HepG2 (cell line): ENCODE measurements at regions not wholly inside any gene's neighbourhood (a gene's known extent, or its start where the extent isn't known, plus 50 kb on each side); places are given as distances from the start of the nearest gene placed in this dataset.

Experiments
- ATAC-seq: fragments of 200-7000 bp; cut with Tn5 transposase; 3 replicates; pipeline ENCODE4 v1.9.1; 2020; ENCODE audit warnings: mild to moderate bottlenecking, moderate library complexity
- BruUV-seq: library from RNA; stranded (reverse); fragments of 400-500 nt; replicated peaks from 2 replicates; lab custom pipeline; 2021; lab: Mats Ljungman, UMichigan
- CTCF ChIA-PET: fragments of 300-600 bp; formaldehyde crosslinking; extraction: SDS; loops from one replicate; lab custom pipeline; 2021; ENCODE audit warnings: low total read pairs, inconsistent platforms, low intra/inter-chr PET ratio; lab: Yijun Ruan, JAX
- POLR2A ChIA-PET: fragments of 350-600 bp; sonication (Branson Sonifier 250); formaldehyde crosslinking; loops from one replicate; lab custom pipeline; 2020; ENCODE audit warnings: antibody characterized with exemption, inconsistent platforms; lab: Yijun Ruan, JAX
- DNase-seq: peaks from one replicate; pipeline ENCODE4 v3.0.0-alpha.2; 2015; ENCODE audit warnings: low spot score
- FAIRE-seq: peaks from 3 replicates; lab custom pipeline; 2011; peaks lifted over from hg19 to GRCh38; lab: Jason Lieb, UNC
- H2AFZ ChIP-seq: one replicate; pipeline ENCODE4 v1.6.1; 2011; ENCODE audit warnings: low read length, inconsistent platforms
- H3K27ac ChIP-seq: fragments of 300-600 bp; 3 replicates; pipeline ENCODE4 v1.8.0; 2011; ENCODE audit warnings: mixed run types, mild to moderate bottlenecking, mixed read lengths, low read length, inconsistent platforms; ENCODE audit not compliant: insufficient read depth; ENCODE audit errors: extremely low read length
- H3K27me3 ChIP-seq, 2 experiments: fragments of 200-600 bp in 1 of 2; 2 replicates in 1 of 2; 3 replicates in 1 of 2; pipeline versions ENCODE4 v1.6.0 to v1.8.0; 2011; ENCODE audit warnings: low read length in 2 of 2, mild to moderate bottlenecking in 2 of 2, moderate library complexity in 2 of 2, inconsistent platforms in 1 of 2; ENCODE audit not compliant: insufficient read depth in 2 of 2, control insufficient read depth in 1 of 2
- H3K36me3 ChIP-seq, 2 experiments: fragments of 200-600 bp in 1 of 2; replicated peaks in 1 of 2; 2 replicates in 1 of 2; 3 replicates in 1 of 2; pipeline versions ENCODE4 v1.5.1 to v1.8.0; 2011; ENCODE audit warnings: low read length in 2 of 2, inconsistent platforms in 1 of 2; ENCODE audit not compliant: insufficient read depth in 2 of 2, control insufficient read depth in 1 of 2
- H3K4me1 ChIP-seq: 2 replicates; pipeline ENCODE4 v1.5.1; 2012; ENCODE audit warnings: low read length, inconsistent platforms; ENCODE audit not compliant: insufficient read depth
- H3K4me2 ChIP-seq: 2 replicates; pipeline ENCODE4 v1.6.0; 2011; ENCODE audit warnings: low read depth, low read length, inconsistent platforms
- H3K4me3 ChIP-seq, 3 experiments: fragments of 200-600 bp in 1 of 3; sonication (generic), shearing (Covaris generic) in 1 of 3; replicated peaks in 1 of 3; 2 replicates each; pipeline ENCODE4 v1.5.1; 2011 to 2016; ENCODE audit warnings: low read length in 3 of 3, inconsistent platforms in 2 of 3, low read depth in 2 of 3, mild to moderate bottlenecking in 2 of 3, control low read depth in 1 of 3, mixed read lengths in 1 of 3; ENCODE audit not compliant: insufficient read depth in 1 of 3
- H3K79me2 ChIP-seq: one replicate; pipeline ENCODE4 v1.6.1; 2011; ENCODE audit warnings: low read length, inconsistent platforms; ENCODE audit not compliant: insufficient read depth
- H3K9ac ChIP-seq: 2 replicates; pipeline ENCODE4 v1.6.0; 2011; ENCODE audit warnings: mild to moderate bottlenecking, low read depth, low read length, inconsistent platforms; ENCODE audit not compliant: insufficient read depth
- H3K9me3 ChIP-seq: 2 replicates; pipeline ENCODE4 v1.5.1; 2012; ENCODE audit warnings: mild to moderate bottlenecking, low read length
- H4K20me1 ChIP-seq: 2 replicates; pipeline ENCODE4 v1.6.0; 2011; ENCODE audit warnings: inconsistent platforms, mild to moderate bottlenecking, low read length, moderate library complexity; ENCODE audit not compliant: insufficient read depth
- ARNT2 ChIP-seq: sonication (generic); formaldehyde crosslinking; IDR thresholded peaks from 2 replicates; pipeline ENCODE4 v1.8.0; 2022; ENCODE audit warnings: mild to moderate bottlenecking, low read depth, missing genetic modification reagents, moderate library complexity
- CCDC6 ChIP-seq: sonication (generic); formaldehyde crosslinking; IDR thresholded peaks from 2 replicates; pipeline ENCODE4 v1.8.1; 2022; ENCODE audit warnings: mild to moderate bottlenecking, missing genetic modification reagents, moderate library complexity
- EHMT2 ChIP-seq: fragments of 200-600 bp; sonication (generic); IDR thresholded peaks from 2 replicates; pipeline ENCODE4 v1.7.0; 2017; ENCODE audit warnings: antibody characterized with exemption, low read depth, low read length, borderline replicate concordance
- SNAI1 ChIP-seq: sonication (generic); formaldehyde crosslinking; IDR thresholded peaks from 2 replicates; pipeline ENCODE4 v1.5.0; 2020; ENCODE audit warnings: mild to moderate bottlenecking, missing genetic modification reagents, borderline replicate concordance
- SNAPC4 ChIP-seq: sonication (generic); formaldehyde crosslinking; IDR thresholded peaks from 2 replicates; pipeline ENCODE4 v1.4.0; 2020; ENCODE audit warnings: mild to moderate bottlenecking, missing genetic modification reagents
- SRSF1 ChIP-seq: fragments of 200-400 bp; formaldehyde crosslinking; optimal IDR thresholded peaks from 2 replicates; pipeline ENCODE3; 2017; ENCODE audit warnings: mild to moderate bottlenecking, low read depth, low read length, moderate library complexity
- TFDP2 ChIP-seq: sonication (generic); formaldehyde crosslinking; IDR thresholded peaks from 2 replicates; pipeline ENCODE4 v1.4.0; 2020; ENCODE audit warnings: missing genetic modification reagents
- TMF1 ChIP-seq: sonication (generic); formaldehyde crosslinking; IDR thresholded peaks from 2 replicates; pipeline ENCODE4 v1.8.1; 2022; ENCODE audit warnings: low read depth, missing genetic modification reagents
- ZMYM3 ChIP-seq: sonication (generic); formaldehyde crosslinking; IDR thresholded peaks from 2 replicates; pipeline ENCODE4 v1.5.1; 2020; ENCODE audit warnings: mild to moderate bottlenecking, missing genetic modification reagents
- ZNF724P ChIP-seq: sonication (generic); formaldehyde crosslinking; IDR thresholded peaks from 2 replicates; pipeline ENCODE4 v1.8.0; 2022; ENCODE audit warnings: missing genetic modification reagents, borderline replicate concordance
- WGBS: methylation state at CpG from one replicate; pipeline ENCODE4 v1.1.6; 2017; ENCODE audit warnings: low lambda C conversion rate; 5-methylcytosine and 5-hydroxymethylcytosine counted together
- in situ Hi-C: cut with HindIII; loops from 2 replicates; pipeline ENCODE4 v1.10.0; 2017; ENCODE audit warnings: low pct_unique_long_range_greater_than_20kb; ENCODE audit not compliant: extremely low pct_ligation_motif_present
- intact Hi-C: fragments of 100-400 bp; cut with micrococcal nuclease; formaldehyde crosslinking; loops from one replicate; pipeline ENCODE4 v1.10.0; 2022; ENCODE audit not compliant: unreplicated experiment

- no TSS peak for BruUV-seq
- POLR2A ChIA-PET, result no interaction called here
- ATAC-seq, result no peak
- 14% methylated on average over 6 of the region's 6 CpGs for WGBS
- intact Hi-C loops, result no loop called here
- no peak overlapping the region for H3K4me3 ChIP-seq
- TF ChIP-seq SNAPC4 (CRISPR knock-in tag), result no peak
- TF ChIP-seq, all 625 proteins: peak for 0
- no peaks in the 10 kb centered on the region for H4K20me1 ChIP-seq
- no peaks in the 10 kb centered on the region for H3K9me3 ChIP-seq
- H3K79me2 ChIP-seq, result no peaks in the 10 kb centered on the region
- no peaks in the 10 kb centered on the region for H3K27me3 ChIP-seq
- no peak overlapping the region for H2AFZ ChIP-seq
- no peak for DNase-seq
- in situ Hi-C loops, result no loop called here
- H3K36me3 ChIP-seq, result no peaks in the 10 kb centered on the region
- CTCF ChIA-PET, result no interaction called here
- H3K4me2 ChIP-seq, result no peak overlapping the region
- H3K27ac ChIP-seq, result no peak overlapping the region
- H3K9ac ChIP-seq, result no peak overlapping the region
- FAIRE-seq, result no peak
- H3K4me1 ChIP-seq, result no peaks in the 10 kb centered on the region
These were observed 416.4 kb upstream of the PDZRN3 start for GRCh38 chr3:74041068-74041675.

GRCh38 chr3:74039105-74039504 lies 414.4 kb upstream of the PDZRN3 start:
- H3K4me1 ChIP-seq, result no peaks in the 10 kb centered on the region
- no peak for ATAC-seq
- no peak for FAIRE-seq
- POLR2A ChIA-PET, result no interaction called here
- CTCF ChIA-PET, result no interaction called here
- H2AFZ ChIP-seq, result no peak overlapping the region
- DNase-seq, result no peak
- H3K27ac ChIP-seq, result no peak overlapping the region
- H3K36me3 ChIP-seq, result no peaks in the 10 kb centered on the region
- H3K79me2 ChIP-seq, result no peaks in the 10 kb centered on the region
- H3K4me2 ChIP-seq, result no peak overlapping the region
- H3K9me3 ChIP-seq, result no peaks in the 10 kb centered on the region
- WGBS, result 0% methylated on average over 1 of the region's 1 CpG
- in situ Hi-C loops, result no loop called here
- no peak overlapping the region for H3K9ac ChIP-seq
- intact Hi-C loops, result no loop called here
- H3K4me3 ChIP-seq, result no peak overlapping the region
- no peaks in the 10 kb centered on the region for H4K20me1 ChIP-seq
- H3K27me3 ChIP-seq, result no peaks in the 10 kb centered on the region
- BruUV-seq, result no TSS peak
- no peak for TF ChIP-seq EHMT2
- no peak for TF ChIP-seq CCDC6 (CRISPR knock-in tag)
- no peak for TF ChIP-seq SNAI1
- no peak for TF ChIP-seq ARNT2 (CRISPR knock-in tag)
- no peak for TF ChIP-seq TMF1 (CRISPR knock-in tag)
- no peak for TF ChIP-seq ZNF724P (CRISPR knock-in tag)
- TF ChIP-seq TFDP2, result no peak
- no peak for TF ChIP-seq ZMYM3
- no peak for TF ChIP-seq SRSF1
